ENCODE measurements at regions not wholly inside any gene's neighbourhood (a gene's known extent, or its start where the extent isn't known, plus 50 kb on each side); places are given as distances from the start of the nearest gene placed in this dataset.

- peaks cover 2% of the 10 kb centered on the region for H3K27me3 Mint-ChIP-seq (ENCODE audit: low read depth)
- H3K27ac Mint-ChIP-seq, result no peak overlapping the region
- no peak for TF ChIP-seq CTCF (IDR thresholded peaks at IDR 0.05; ENCODE audit: unreplicated experiment in 3 of 3)
- H3K4me3 Mint-ChIP-seq, result no peak overlapping the region
- H3K4me1 Mint-ChIP-seq, result peaks cover 11% of the 10 kb centered on the region
- no peaks in the 10 kb centered on the region for H3K36me3 Mint-ChIP-seq (ENCODE audit: low read depth)
- peaks cover 14% of the 10 kb centered on the region for H3K9me3 Mint-ChIP-seq
These were observed 476.5 kb upstream of the IGFBP3 start for GRCh38 chr7:46397591-46397990.

- no peak overlapping the region for H3K27ac Mint-ChIP-seq
- H3K4me1 Mint-ChIP-seq, result peaks cover 22% of the 10 kb centered on the region
- H3K36me3 Mint-ChIP-seq (ENCODE audit: low read depth), result no peaks in the 10 kb centered on the region
- H3K27me3 Mint-ChIP-seq (ENCODE audit: low read depth), result peaks cover 3% of the 10 kb centered on the region
- H3K9me3 Mint-ChIP-seq, result peaks cover 7% of the 10 kb centered on the region
- TF ChIP-seq CTCF (IDR thresholded peaks at IDR 0.05; ENCODE audit: unreplicated experiment in 3 of 3), result no peak
- H3K4me3 Mint-ChIP-seq, result no peak overlapping the region
These were observed 475.4 kb upstream of the IGFBP3 start for GRCh38 chr7:46396481-46396880.

DNA sequence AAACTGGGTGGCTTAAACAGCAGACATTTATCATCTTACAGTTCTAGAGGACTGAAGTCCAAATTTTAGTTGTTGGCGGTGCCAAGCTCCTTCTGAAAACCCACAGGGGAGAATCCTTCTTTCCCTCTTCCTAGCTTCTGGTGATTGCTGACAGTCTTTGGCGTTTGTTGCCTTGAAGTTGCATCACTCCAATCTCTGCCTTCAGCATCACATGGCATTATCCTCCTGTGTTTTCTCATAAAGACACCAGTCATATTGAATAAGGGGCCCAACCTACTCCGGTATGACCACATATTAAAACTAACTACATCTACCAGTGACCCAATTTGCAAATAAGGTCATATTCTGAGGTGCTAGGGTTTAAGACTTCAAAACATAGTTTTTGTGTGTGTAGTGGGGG, 472.1 kb upstream of the IGFBP3 start:
- peak overlapping the region; percentile 21 to 79 (median 26) for H3K27ac Mint-ChIP-seq
- no peaks in the 10 kb centered on the region for H3K9me3 Mint-ChIP-seq
- no peak overlapping the region for H3K4me3 Mint-ChIP-seq

GRCh38 chr7:46391231-46392201, 470.4 kb upstream of the IGFBP3 start:
- Mint-ChIP-seq H3K4me3 (peak overlapping the region in 2 of 3 experiments; percentile 4 to 26), H3K4me1 (peaks cover 31% of the 10 kb centered on the region), H3K36me3 (ENCODE audit: low read depth) (no peaks in the 10 kb centered on the region), H3K27ac (peak overlapping the region; percentile 79 to 95 (median 85)), H3K27me3 (ENCODE audit: low read depth) (peaks cover 3% of the 10 kb centered on the region), H3K9me3 (no peaks in the 10 kb centered on the region)
- TF ChIP-seq CTCF (IDR thresholded peaks at IDR 0.05; ENCODE audit: unreplicated experiment in 3 of 3), result no peak

More for the DNA sequence above, 472.1 kb upstream of the IGFBP3 start:
- Mint-ChIP-seq H3K4me1 (peaks cover 39% of the 10 kb centered on the region), H3K36me3 (ENCODE audit: low read depth) (no peaks in the 10 kb centered on the region), H3K27me3 (ENCODE audit: low read depth) (peaks cover 3% of the 10 kb centered on the region)
- no peak for TF ChIP-seq CTCF (IDR thresholded peaks at IDR 0.05; ENCODE audit: unreplicated experiment in 3 of 3)

DNA sequence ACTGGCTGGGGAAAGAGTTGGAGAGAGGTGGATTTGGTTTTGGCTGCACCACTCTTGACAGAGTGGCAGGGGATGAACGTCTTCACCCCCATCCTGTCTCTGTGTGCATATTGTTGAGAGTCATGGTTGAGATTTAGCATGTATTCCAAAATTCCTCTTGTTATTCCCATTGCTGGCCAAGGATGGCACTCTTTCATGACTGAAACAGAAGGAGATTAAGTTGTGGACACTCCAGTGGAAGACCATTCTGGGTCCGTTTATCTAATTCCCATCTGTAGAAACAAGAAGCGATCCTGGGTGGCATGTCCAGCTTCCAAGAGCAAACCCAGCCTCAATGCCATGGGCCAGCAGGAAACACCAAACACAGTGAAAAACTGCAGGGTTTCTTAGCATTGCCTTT, 469.0 kb upstream of the IGFBP3 start:
- Mint-ChIP-seq H3K4me1 (peaks cover 36% of the 10 kb centered on the region), H3K9me3 (no peaks in the 10 kb centered on the region), H3K27ac (peak overlapping the region in 2 of 3 experiments; percentile 38 to 79), H3K4me3 (no peak overlapping the region), H3K27me3 (ENCODE audit: low read depth) (peaks cover 3% of the 10 kb centered on the region), H3K36me3 (ENCODE audit: low read depth) (no peaks in the 10 kb centered on the region)
- no peak for TF ChIP-seq CTCF (IDR thresholded peaks at IDR 0.05; ENCODE audit: unreplicated experiment in 3 of 3)

Data from nephron (organoid).